ENCODE measurements at regions not wholly inside any gene's neighbourhood (a gene's known extent, or its start where the extent isn't known, plus 50 kb on each side); places are given as distances from the start of the nearest gene placed in this dataset.

- no peak for DNase-seq
Measured at GRCh38 chr18:46415532-46416252, 241.3 kb downstream of the LOXHD1 start.

GRCh38 chr18:46416706-46417638 is 240.0 kb downstream of the LOXHD1 start:
- DNase-seq, result no peak

DNA sequence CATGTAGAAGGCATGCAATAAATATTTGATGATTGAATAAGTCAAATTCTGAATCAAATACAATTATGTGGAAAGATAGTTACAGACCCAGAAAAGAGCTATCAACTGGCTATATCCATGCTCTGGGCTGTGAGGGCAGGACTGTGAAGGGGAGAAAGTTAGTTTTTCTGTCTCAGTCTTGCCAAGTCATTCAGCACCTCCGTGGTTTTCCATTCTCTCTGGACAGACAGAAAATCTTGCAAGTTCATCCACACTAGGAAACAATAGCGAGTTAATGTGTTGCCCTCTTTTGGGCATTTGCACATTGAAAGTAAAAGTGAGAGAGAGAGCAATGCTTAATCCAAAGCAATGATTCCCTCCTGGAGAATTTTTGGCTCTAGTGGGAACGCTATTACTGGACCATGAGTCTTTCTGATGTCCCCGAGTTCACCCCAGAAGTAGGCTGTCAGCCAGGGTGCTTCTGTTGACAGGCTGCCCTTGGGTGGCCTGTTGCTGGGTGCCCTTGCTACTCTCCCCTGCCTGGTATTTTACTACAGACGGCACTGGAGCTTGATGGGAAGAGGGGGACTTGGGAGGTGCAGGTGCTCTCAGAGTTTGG is 238.3 kb downstream of the LOXHD1 start:
- no peak for DNase-seq

- no peak for DNase-seq
Measured at GRCh38 chr18:46419391-46420141, 237.5 kb downstream of the LOXHD1 start.

GRCh38 chr18:46421973-46422551 is 235.0 kb downstream of the LOXHD1 start:
- no peak for DNase-seq

DNA sequence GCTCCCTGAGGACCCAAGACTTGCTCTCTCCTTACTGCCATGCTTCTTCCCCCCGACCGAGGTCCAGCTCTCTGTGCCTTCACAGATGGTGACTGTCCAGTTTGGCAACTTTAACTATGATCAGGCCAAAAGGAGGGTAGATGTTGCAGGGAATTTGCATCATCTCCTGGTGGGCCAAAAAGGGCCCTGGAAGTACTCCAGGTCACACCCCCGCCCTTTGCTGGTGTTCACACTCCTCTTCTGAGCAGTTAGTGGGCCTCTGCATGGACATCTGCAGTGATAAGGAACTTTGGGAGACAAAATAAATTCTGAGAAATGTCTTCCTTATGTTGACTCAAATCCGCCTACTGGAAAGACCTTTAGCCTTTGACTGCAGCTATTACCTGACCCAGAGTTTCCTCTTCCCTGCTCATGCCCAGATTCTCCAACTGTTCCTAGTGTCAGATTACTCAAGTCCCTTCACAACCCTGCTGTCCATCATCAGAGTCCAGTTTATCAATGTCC is 234.4 kb downstream of the LOXHD1 start:
- no peak for DNase-seq

GRCh38 chr18:46423226-46423805 is 233.7 kb downstream of the LOXHD1 start:
- DNase-seq, result no peak

DNA sequence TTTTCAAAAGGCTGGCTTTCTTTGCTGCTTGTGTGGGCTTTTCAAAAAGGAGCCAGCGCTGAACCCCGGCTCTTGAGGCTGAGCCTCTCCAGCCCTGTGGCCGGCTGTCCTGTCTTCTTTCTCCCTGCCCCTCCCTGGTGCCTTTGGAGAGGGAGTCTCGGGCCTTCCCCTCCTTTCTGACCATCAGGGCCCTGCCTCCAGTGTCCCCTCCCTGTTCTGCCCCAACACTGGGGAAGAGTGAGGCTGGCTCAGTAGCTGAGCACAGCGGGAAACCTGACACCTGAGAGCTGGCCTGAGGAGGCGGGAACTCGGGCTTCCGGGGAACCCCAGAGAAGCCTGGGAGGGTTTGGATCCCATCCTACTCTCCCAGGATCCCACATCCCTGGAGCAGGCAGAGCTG is 232.1 kb downstream of the LOXHD1 start:
- DNase-seq, result no peak

DNA sequence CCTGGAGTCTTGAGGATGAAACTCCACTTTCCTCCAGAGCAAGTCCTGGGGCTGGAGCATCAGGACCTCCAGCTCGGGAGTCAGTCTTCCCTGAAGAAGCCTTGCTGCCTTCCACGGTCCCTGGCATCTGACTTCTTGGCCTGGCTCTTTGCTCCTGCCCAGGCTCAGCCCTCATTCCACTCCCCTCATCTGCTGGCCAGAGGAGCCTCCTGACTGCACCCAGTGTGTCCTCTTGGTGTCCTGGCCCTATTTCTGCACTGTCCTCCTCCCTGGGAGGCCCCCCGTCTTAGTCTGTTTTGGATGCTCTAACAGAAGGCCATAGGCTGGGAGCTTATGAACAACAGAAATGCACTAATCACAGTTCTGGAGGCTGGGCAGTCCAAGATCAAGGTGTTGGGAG is 231.5 kb downstream of the LOXHD1 start:
- DNase-seq, result no peak

DNA sequence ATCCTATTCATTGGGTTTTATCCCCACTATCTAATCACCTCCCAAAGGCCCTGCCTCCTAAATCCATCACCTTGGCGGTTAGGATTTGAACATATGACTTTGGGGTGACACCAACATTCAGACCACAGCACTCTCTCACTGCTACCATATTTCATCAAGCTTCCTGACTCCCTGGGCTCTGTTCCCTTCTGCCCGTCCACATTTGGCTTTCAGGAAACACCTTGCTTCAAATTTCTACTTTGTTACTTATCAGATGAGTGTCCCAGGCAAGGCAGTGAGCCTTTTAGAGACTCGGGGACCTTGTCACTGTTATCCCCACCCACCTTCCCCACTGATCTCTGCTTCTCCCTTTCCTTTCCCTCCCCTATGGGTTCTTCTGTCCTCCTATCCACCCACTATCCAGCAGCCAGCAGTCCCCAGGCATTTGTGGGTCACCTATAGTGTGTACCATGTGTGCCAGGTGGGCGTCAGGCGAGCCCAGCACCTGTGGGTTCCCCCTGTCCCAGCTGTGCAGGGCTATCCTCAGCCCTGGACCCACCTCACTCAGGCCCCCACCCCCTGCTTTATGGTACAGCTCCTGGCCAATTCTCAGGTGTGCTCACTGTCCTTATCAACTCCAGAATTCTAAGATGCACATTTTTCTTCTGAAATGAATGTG is 230.9 kb downstream of the LOXHD1 start:
- DNase-seq, result no peak

DNA sequence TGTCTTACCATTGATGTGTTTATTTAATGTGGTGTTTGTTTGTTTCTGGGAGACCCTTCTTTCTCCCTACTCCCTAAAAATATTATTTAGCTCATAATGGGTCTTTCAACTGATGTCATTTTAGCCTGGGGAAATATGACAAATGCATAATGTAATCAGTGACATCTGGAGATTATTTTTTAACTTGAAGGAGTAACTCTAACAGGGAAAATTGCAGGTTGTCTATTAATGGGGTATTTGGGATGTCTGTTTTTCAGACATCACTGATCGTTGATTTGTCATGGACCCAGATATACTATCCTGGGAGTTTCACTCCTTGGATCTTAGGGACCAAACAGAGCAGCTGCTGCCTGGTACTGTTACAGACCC is 230.4 kb downstream of the LOXHD1 start:
- DNase-seq, result no peak

Data from stimulated activated CD4-positive, alpha-beta T cell treated with anti-CD3 and anti-CD28 coated beads, Interleukin-1b, Interleukin-23, amount 100 ng/mL, for 48 hours (primary cell).